Spinal cord (tissue), 9 donors: ENCODE measurements at regions not wholly inside any gene's neighbourhood (a gene's known extent, or its start where the extent isn't known, plus 50 kb on each side); places are given as distances from the start of the nearest gene placed in this dataset.
A peak's percentile ranks its signal among the peaks of the same experiment; 100 is the strongest.

ENCODE experiments used
- DNase-seq, 6 donors: peaks; one replicate each; pipeline versions ENCODE4 v3.0.0 to v3.0.0-alpha.2; 2013 to 2015; ENCODE audit warnings: low spot score in 6 of 6, low read depth in 4 of 6
- H3K27ac ChIP-seq: one replicate; pipeline ENCODE4 v1.5.1; 2013; ENCODE audit warnings: low read depth, low read length, control low read depth
- H3K27me3 ChIP-seq: one replicate; pipeline ENCODE4 v1.6.1; 2013; ENCODE audit warnings: low read length; ENCODE audit not compliant: control insufficient read depth, insufficient read depth
- H3K36me3 ChIP-seq: one replicate; pipeline ENCODE4 v1.6.1; 2013; ENCODE audit warnings: low read length; ENCODE audit not compliant: control insufficient read depth, insufficient read depth
- H3K4me1 ChIP-seq: one replicate; pipeline ENCODE4 v1.6.1; 2013; ENCODE audit warnings: low read length; ENCODE audit not compliant: control insufficient read depth, insufficient read depth
- H3K4me3 ChIP-seq: one replicate; pipeline ENCODE4 v1.5.1; 2013; ENCODE audit warnings: low read depth, low read length, control low read depth
- H3K9me3 ChIP-seq: one replicate; pipeline ENCODE4 v1.6.1; 2013; ENCODE audit warnings: low read length; ENCODE audit not compliant: control insufficient read depth, insufficient read depth
- WGBS: methylation state at CpG from one replicate; pipeline ENCODE4 v1.1.5; 2013; ENCODE audit warnings: missing lambda C conversion rate; ENCODE audit not compliant: insufficient coverage; 5-methylcytosine and 5-hydroxymethylcytosine counted together
- donor health status: healthy.

DNA sequence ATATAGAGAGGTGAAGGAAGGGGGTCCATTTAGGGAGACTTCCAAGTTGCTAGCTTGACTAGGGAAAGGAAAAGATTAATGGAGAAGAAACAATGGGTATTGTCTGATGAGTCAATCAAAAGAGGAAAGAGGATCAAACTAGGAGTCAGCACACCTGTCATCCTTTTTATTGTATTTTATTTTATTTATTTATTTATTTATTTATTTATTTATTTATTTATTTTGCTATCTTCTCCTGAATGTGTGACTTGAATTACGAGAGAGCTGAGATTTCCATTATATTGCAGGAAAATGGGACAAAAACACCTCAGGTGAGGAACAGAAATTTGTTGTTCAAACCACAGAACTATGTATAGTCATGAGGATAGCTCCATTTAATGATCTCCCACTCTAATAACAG, 58.9 kb downstream of the NUDT11 start:
- H3K27me3 ChIP-seq: no peaks in the 10 kb centered on the region
- no CpG with 5 or more reads among the region's 1 CpG for WGBS

DNA sequence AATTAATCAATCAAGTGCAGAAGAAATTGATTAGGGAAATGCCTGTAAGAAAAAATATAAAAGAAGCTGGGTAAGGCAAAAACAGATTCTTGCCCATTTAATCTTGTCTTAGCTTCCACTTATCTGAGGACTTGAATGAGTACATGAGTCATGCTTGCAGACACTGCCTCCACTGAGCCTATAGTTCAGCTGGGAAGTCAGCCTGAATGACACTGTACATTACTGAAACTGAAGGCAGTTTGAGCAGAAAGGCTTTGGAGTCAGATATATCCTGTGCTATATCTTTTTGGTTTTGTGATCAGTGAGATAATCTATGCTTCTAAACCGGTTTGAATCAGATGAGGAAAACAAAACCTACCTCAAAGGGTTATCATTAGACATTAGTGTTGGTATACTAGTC, 61.3 kb downstream of the NUDT11 start:
- no peaks in the 10 kb centered on the region for H3K9me3 ChIP-seq
- DNase-seq: no peak
- H3K36me3 ChIP-seq: no peaks in the 10 kb centered on the region
- H3K4me1 ChIP-seq: no peaks in the 10 kb centered on the region
- no peak overlapping the region for H3K4me3 ChIP-seq
- H3K27me3 ChIP-seq: no peaks in the 10 kb centered on the region
- H3K27ac ChIP-seq: no peak overlapping the region
- WGBS: no CpG with 5 or more reads among the region's 1 CpG

More for the DNA sequence above, 58.9 kb downstream of the NUDT11 start:
- Histone ChIP-seq H3K9me3 (no peaks in the 10 kb centered on the region), H3K4me1 (no peaks in the 10 kb centered on the region), H3K36me3 (no peaks in the 10 kb centered on the region), H3K4me3 (no peak overlapping the region), H3K27ac (no peak overlapping the region)
- no peak for DNase-seq

DNA sequence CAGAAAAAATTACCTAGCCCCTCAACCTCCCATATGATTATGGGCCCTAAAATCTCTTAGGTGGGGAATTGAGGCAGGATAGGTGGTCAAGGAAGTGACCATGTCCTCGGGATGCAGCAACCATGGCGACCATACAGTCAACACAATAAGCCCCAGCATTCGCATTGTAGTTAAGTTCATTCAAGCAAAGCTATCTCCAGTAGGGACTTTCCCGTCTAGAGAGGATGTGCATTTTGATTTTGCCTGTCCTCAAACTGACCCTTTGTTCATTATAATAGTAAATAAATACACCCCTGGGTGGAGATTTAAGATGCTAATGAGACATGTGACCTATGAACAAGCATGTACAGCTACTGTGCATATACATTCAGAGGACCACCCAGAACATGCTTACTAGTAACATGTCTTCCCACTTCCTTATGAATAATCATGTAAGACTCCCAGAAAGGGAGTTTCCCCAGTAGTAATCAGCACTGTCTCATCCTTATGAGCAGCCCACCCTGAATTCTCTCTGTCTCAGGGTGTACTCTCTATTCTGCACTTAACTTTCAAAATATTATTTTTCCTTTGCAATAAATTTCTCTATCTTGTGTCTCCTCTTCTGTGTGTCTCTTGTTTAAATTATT, 74.3 kb downstream of the NUDT11 start:
- no peak for DNase-seq
- no peak overlapping the region for H3K4me3 ChIP-seq
- no CpG with 5 or more reads among the region's 4 CpGs for WGBS
- H3K9me3 ChIP-seq: no peaks in the 10 kb centered on the region
- peaks cover 2% of the 10 kb centered on the region for H3K27me3 ChIP-seq
- no peaks in the 10 kb centered on the region for H3K36me3 ChIP-seq
- no peak overlapping the region for H3K27ac ChIP-seq
- H3K4me1 ChIP-seq: no peaks in the 10 kb centered on the region

DNA sequence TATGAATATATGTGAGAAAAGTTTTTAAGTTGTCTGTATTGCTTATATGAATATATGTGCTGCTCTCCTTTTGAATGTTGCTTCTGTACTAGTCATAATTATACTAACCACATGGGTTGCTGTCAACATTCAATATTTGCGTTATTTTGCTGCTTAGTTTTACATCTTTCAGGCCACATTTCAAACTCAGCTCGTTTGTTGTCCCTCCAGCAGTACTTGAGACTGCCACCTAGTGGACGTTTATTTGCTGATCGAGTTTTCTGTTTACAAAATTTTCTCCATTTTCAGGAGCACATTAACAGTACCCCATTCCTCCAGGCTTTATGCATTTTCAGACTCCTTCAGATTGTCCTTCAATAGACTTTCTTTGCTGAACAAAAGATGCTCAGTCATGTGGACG, 75.8 kb downstream of the NUDT11 start:
- H3K9me3 ChIP-seq: no peaks in the 10 kb centered on the region
- no peak overlapping the region for H3K4me3 ChIP-seq
- DNase-seq: peak in 4 of 6 donors; percentile 9 to 78 (median 53)
- peaks cover 2% of the 10 kb centered on the region for H3K27me3 ChIP-seq
- no peak overlapping the region for H3K27ac ChIP-seq
- WGBS: 15% methylated on average over 5 of the region's 5 CpGs
- H3K4me1 ChIP-seq: no peaks in the 10 kb centered on the region
- H3K36me3 ChIP-seq: no peaks in the 10 kb centered on the region

DNA sequence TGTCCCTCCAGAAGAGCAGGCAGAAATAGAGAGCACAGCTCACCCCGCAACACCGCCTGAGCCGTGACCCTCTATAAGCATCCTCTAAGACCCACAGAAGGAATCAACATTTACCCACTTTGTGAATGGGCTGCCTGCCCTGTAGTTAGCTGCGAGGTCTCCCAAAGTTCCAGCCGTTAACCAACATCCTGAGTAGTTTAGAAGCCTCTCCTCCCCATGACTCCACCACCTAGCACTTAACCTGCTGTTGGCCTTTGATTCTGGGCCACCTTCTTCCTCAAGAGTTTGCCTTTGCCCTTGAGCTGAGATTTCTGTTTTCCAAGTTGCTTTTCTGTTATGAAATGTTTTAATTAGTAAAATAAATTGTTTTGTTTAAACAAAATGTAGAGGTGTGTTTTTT, 75.8 kb downstream of the NUDT10 start:
- no peaks in the 10 kb centered on the region for H3K4me1 ChIP-seq
- no peak overlapping the region for H3K27ac ChIP-seq
- H3K9me3 ChIP-seq: no peaks in the 10 kb centered on the region
- DNase-seq: no peak
- peaks cover 8% of the 10 kb centered on the region for H3K36me3 ChIP-seq
- H3K27me3 ChIP-seq: no peaks in the 10 kb centered on the region
- H3K4me3 ChIP-seq: no peak overlapping the region
- WGBS: 75% methylated on average over 5 of the region's 5 CpGs

DNA sequence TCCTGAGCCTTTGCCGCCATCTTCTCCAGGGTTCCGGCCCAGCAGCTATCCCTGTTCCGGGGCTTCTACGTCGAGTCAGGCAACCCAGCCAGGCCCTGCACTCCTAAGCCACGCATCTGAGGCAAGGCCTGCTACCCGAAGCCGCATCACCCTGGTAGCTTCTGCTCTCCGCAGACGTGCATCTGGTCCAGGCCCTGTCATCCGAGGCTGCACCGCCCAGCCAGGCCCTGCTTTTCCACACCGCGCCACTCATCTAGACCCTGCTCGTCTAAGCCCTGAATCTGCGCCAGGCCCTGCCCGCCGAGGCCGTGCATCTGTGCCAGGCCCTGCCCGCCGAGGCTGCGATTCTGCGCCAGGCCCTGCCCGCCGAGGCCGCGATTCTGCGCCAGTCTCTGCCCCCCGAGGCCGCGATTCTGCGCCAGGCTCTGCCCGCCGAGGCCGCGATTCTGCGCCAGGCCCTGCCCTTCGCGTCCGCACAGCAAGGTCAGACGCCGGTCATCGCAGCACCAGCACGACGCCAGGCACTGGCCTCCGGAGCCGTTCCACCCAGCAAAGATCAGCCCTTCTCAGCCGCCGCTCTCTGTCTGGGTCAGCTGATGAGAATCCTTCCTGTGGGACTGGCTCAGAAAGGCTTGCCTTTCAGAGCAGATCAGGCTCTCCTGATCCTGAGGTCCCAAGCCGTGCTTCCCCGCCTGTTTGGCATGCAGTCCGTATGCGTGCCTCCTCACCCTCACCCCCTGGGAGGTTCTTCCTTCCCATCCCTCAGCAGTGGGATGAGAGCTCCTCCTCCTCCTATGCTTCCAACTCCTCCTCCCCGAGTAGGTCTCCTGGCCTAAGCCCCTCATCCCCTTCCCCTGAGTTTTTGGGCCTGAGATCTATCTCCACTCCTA, 75.1 kb downstream of the NUDT10 start:
- H3K4me1 ChIP-seq: no peaks in the 10 kb centered on the region
- H3K4me3 ChIP-seq: no peak overlapping the region
- peaks cover 8% of the 10 kb centered on the region for H3K36me3 ChIP-seq
- 88% methylated on average over 54 of the region's 54 CpGs for WGBS
- H3K9me3 ChIP-seq: no peaks in the 10 kb centered on the region
- H3K27ac ChIP-seq: no peak overlapping the region
- no peak for DNase-seq
- no peaks in the 10 kb centered on the region for H3K27me3 ChIP-seq

DNA sequence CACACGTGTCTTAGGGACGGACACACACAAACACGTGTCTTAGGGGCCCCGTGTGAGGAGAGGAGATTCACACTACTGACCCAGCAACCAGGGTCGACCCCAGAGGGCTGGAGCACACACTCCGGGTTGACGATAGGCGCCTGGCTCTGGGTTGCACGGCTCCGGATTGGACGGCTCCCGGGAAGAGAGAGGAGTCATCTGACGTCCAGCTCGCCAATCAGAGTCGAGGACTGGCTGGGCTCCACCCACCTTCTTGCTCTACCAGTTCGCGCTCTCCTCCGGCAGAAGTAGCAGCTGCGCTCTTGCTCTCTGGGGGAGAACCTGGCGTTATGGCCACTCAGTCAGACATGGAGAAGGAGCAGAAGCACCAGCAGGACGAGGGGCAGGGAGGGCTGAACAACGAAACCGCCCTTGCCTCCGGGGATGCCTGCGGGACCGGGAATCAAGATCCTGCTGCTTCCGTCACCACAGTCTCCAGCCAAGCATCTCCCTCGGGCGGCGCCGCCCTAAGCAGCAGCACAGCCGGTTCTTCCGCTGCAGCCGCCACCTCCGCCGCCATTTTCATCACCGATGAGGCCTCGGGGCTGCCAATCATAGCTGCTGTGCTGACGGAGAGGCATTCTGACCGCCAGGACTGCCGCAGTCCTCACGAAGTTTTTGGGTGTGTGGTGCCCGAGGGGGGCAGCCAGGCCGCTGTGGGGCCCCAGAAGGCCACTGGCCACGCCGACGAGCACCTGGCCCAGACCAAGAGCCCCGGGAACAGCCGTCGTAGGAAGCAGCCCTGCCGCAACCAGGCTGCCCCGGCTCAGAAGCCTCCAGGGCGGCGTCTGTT, 74.3 kb downstream of the NUDT10 start:
- Histone ChIP-seq H3K4me3 (no peak overlapping the region), H3K4me1 (no peaks in the 10 kb centered on the region), H3K36me3 (peaks cover 8% of the 10 kb centered on the region), H3K9me3 (no peaks in the 10 kb centered on the region), H3K27ac (no peak overlapping the region), H3K27me3 (no peaks in the 10 kb centered on the region)
- no peak for DNase-seq
- WGBS: 87% methylated on average over 52 of the region's 54 CpGs

DNA sequence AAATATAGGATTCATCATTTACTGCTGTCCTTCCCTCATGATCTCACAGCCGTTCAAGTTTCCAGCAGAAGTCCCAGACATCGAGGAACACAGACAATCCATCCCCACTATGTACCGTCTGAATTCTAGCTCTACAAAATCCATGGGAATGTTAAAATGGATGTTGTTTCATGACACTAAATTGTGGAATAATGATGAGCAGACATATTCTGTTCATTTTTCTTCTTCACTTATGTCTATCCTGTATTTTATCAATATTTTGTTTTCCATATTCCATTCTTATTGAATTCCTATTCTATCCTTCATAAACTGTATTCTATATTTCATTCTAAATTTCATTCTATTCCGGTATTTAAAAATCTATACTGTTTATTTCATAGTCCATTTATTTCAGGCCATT, 71.8 kb downstream of the NUDT10 start:
- Histone ChIP-seq H3K4me1 (no peaks in the 10 kb centered on the region), H3K36me3 (peaks cover 8% of the 10 kb centered on the region), H3K27me3 (no peaks in the 10 kb centered on the region), H3K27ac (no peak overlapping the region), H3K9me3 (no peaks in the 10 kb centered on the region), H3K4me3 (no peak overlapping the region)
- WGBS: no CpG with 5 or more reads among the region's 4 CpGs
- no peak for DNase-seq

DNA sequence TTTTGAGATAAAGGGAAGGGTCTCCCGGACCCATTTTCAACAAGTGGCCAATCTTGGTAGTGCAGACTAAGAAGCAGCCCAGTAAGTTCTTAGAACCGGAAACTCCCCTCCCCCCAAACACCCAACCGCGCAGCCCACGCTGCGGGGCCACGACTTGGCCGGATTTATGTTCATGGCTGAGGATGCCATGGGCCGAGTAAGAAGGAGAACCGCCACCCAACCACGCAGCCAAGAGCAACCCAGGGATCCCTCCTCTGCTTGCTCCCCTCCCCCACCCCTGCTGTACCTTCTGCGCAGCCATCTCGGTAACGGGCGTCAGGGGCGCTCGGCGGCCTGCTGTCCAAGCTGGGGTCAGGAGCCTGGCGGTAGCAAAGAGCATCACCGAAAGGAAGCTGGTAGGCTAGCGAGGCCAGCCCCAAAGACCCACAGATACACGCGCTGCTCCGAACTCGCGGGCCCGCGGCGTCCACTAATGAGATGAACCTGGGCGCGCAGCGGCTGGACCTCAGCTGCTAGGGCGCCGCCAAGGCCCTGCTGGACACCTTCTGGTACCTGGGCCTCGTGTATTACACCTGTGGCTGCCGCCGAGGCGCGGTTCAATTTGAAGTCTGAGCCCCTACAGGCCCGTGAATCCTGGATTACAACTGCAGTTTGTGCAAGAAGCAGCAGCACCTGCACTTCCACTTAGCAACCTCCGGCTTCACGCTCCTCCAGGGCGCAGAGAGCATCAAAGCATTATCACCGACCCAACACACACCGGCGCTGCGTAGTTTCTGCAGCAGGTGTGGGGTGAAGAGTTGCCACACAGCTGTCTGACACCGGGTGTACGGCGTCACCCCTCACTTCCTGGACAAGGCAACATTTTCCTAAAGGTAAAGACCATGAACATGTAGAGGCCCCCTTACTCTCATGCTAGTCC, 63.4 kb downstream of the NUDT10 start:
- H3K36me3 ChIP-seq: no peaks in the 10 kb centered on the region
- no peaks in the 10 kb centered on the region for H3K4me1 ChIP-seq
- H3K27me3 ChIP-seq: peaks cover 7% of the 10 kb centered on the region
- H3K27ac ChIP-seq: no peak overlapping the region
- WGBS: 26% methylated on average over 45 of the region's 50 CpGs
- peak in 5 of 6 donors; percentile 28 to 82 (median 49) for DNase-seq
- peaks cover 3% of the 10 kb centered on the region for H3K9me3 ChIP-seq
- peak overlapping the region; percentile 55 for H3K4me3 ChIP-seq
